GM18511 (cell line): ENCODE measurements at regions not wholly inside any gene's neighbourhood (a gene's known extent, or its start where the extent isn't known, plus 50 kb on each side); places are given as distances from the start of the nearest gene placed in this dataset.

Experiments
- ATAC-seq: cut with Tn5 transposase; IDR thresholded peaks from one replicate; pipeline ENCODE4 v1.9.1; 2021; ENCODE audit warnings: mild to moderate bottlenecking, moderate library complexity; ENCODE audit not compliant: unreplicated experiment

DNA sequence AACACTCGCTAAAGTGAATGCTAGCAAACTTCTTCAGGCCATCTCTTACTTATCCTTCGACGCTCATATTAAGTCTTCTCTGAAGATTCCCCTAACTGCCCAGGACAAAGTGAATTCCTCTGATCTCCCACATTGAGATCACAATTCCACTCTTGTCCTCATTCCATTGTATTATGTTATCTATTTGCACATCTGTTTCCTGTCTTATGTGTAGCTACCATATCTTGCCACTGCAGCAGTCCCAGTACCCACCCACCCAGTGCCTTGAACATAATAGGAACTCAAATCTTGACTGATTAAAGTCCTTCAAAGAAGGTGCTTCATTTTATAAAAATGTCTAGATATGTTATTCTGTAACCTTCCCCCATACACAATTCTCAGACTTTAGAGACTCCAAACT is 702.3 kb downstream of the DIAPH3 start:
- ATAC-seq: no peak

DNA sequence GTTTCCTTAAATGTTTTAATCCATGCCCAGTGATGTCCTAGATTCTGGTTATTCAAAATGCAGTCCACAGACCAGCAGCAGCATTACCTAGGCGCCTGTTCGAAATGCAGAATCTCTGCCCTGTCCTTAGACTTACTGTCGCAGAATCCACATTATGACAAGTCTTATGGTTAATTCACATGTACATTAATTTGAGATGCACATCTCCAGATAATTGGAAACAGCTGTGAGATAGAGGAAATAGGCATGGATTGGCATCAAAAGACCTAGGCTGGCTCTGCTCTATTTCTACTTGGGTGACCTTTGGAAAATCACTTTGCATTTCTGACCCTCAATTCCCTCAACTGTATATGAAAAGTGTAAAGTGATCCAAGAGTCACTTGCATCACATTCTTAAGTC is 700.7 kb downstream of the DIAPH3 start:
- no peak for ATAC-seq

DNA sequence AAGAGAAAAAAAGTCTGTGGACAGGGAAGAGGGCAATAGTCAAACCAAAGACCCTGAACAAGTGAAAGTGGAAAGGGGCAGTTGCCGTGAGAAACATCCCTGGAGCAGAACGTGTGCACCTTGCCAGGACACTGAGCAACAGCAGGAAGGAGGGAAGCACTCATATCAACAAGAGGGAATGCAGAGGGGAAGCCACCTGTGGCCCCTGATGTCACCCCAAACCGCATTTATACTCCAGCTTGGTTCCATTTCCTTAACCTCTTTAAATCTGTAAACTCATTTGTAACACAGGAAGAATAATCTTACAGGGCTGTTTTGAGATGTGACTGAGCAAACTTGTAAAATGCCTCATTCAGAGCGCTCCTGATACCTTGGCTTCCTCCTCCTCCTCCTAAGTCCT is 698.8 kb downstream of the DIAPH3 start:
- ATAC-seq: no peak

DNA sequence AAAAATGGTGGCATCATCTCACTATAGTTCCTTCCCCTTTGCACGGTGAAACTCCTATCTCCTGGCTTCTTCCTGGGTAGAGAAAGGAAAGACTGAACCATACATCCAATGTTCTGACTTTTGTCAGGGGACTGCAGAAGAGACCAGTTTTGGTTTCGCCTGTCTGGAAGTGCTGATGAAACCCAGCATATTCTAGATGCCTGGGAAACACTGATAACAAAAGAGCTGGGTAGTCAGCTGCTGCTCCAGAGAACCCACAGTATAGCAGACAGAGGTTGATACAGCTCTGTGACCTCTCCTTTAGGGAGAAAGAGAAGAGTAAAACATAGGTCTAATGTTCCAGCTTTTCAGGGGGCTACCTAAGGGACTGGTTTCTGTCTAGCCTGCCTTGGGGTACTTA is 695.3 kb downstream of the DIAPH3 start:
- no peak for ATAC-seq

DNA sequence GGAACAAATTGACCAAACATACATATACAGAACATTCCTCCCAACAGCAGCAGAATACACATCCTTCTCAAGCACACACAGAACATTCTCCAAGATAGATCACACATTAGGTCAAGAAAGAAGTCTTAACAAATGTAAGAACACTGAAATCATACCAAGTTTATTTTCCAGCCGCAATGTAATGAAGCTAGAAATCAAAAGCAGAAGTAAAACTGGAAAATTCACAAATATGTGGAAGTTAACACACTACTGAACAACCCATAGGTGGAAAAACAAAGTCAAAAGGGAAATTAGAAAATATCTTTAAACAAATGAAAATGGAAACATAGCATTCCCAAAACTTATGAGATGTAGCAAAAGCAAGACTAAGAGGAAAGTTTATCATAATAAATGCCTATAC is 692.6 kb downstream of the DIAPH3 start:
- no peak for ATAC-seq

DNA sequence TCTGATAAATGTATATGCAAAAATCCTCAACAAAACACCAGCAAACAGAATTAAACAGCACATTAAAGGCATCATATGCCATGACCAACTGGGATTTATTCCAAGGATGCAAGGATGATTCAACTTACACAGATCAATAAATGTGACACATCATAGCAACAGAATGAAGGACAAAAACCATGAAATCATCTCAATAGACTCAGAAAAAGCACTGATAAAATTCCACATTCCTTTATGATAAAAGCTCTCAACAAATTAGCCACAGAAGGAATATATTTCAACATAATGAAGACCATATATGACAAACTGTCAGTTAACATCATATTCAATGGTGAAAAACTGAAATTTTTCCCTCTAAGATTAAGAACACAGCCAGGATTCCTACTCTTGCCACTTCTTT is 691.6 kb downstream of the DIAPH3 start:
- ATAC-seq: no peak

DNA sequence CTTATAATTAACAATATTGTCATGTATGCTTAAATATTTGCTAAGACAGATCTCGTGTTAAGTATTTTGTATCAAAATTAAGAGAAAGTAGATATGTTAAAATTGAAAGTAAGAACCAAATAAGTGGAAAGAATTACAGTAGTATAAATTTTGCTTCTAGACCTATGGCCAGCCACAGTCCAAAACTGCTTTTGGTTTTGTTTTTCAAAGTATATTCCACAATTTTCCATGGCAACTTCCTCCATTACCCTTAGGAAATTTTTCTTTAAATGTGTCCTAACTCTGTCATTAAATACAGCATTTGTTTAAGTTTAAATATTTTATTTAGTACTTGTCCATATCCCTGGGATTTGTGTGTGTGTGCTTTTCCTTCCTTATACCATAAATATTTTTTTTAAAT is 689.0 kb downstream of the DIAPH3 start:
- no peak for ATAC-seq

DNA sequence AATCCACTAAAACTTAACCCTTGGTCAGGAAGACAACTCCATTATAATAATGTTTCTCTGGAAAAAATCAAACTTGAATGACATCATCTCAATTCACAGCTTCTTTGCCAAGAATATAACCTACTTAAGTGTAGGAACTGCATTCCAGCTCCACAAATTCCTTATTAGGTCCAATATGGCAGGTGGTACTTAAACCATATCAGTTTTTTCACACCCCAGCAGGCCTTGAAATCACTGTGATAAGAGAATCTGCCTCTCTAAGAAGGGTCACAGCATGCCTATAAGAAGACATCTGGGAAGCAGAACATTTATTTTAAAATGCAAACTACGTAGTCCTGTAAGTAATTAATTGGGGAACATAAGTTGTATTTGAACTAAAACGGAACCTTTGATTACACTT is 687.8 kb downstream of the DIAPH3 start:
- ATAC-seq: no peak

DNA sequence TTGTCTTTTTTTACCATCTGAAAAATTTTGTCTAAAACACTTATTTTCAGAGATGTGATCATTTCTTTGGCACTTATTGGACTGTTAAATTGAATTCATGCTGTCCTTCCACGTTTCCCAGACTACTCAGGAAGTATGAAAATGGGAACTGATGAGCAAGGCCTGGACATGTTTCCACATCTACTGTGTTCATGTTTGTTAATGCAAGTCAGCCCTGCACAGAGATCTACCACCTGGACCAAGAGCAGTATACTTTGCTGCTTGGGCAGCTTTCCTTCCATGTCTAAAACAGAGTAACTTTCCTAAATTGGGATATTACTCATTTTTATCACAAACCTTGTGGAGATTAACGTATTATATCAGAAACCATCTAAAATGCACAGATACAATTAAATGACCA is 687.4 kb downstream of the DIAPH3 start:
- ATAC-seq: no peak

DNA sequence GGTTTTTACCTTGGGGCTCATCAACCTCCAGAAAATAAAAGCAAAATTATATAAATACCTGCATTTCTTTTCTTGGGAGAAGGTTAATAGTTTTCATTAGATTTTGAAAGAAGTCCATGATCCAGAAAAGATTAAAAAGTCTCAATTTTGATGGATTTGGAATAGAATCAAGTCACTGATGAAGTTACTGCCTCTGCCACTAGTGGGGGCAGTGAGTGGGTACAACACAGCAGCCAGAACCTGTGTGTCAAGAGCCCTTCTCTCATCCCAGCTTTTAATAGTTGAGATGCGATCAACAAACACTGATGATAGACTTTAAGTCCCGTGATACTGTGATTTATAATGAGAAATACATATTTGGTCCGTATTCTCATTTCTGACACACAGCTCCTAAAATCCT is 686.7 kb downstream of the DIAPH3 start:
- ATAC-seq: no peak

DNA sequence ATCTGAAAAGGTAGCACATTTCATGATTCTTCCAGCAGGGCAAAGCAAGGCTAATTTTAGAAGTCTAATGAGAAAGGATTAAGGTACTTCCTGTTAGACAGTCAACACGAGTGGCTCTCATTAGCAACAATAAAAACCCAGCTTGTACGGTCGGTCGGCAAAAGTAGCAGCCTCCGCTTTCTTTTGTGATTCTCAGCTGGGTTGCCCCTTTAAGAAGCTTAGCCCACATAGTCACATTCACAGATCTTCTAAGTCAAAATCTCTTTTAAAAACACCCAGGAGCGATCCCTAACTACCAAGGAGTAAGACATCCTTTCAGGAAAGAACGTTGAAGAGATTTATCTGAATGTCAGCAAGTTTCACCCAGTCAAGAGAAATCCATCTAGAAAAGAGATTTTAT is 684.8 kb downstream of the DIAPH3 start:
- no peak for ATAC-seq

DNA sequence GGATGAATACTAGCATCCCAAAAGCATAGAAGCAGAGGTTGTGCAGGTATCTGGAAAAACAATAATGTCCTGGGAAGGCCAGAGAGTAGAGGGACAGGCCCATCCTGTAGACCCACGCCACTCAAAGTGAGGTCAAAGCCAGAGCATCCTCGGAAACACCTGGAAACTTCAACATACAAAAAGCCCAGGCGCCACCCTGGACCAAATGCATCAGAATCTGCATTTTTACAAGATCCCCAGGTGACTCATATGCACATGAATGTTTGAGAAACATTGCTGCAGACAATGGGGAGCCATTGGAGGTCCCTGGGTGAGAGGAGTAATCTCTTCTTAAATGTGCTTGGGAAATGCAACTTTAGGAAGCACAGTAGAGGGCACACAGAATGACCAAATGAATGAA is 684.1 kb downstream of the DIAPH3 start:
- no peak for ATAC-seq

DNA sequence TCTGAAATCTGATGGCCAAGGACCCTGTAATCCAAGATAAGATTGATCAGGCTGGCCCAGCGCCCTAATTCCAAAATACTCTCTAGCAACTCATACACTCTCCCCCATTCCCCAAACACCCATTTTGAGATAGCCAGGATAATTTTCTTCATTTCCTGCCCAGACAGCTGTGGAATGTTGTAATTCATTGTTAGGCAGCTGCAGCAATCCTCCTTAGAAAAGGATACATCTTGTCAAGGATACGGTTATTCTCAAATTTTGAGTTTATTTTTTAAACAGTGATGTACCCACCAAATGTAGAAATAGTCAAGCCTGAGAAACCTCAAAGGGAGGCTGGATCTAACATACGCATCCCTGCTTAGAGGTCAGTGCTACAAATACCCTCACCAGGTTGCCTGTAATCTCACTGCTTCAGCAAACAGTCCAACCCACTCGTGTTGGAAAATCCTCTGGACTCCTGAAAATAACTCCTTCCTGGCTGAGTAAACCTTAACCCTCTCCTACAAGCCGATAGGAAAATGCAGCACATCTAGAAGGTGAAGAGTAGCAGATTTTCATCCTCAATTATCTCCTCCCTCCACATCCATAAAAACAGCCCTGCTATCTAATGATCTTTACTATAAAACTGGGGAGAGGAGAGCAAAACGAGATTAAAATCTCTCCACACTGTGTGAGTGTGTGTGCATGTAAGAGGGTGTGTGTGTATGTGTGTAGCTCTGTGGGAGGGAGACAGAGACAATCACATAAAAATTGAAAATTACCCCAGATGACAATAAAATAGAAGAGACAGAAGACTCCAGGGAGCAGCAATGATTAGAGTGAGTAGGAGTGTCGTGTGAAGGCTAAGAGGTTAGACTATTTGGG is 683.1 kb downstream of the DIAPH3 start:
- ATAC-seq: no peak

DNA sequence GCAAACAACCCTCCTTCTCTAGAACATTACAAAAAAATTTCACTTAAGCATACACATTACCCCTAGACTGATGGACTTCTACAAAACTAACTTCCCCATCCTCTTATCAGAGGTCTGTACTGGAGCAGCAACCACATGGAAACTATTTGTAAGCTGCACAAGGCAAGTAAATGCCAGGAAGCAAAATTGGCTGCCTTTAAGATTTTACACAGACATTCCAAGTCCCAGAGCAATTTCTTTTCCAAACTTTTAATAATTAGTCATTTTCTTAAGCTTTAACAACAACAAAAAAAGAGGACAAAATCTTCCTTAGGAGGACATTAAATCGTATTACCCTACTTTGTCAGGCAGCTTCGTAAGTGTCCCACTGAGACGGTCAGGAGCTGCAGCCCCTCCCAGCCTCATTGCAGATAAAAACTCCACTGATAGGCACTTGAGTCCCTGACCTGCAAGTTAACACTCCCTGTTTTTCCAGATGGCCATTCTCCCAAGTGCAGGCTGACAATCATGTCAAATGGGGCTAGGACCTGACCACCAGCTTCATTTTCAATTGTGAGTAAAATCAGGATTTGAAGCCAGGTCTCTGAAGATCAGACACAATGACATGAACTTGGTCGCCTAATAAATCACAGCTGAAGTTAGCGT is 680.1 kb downstream of the DIAPH3 start:
- ATAC-seq: no peak

DNA sequence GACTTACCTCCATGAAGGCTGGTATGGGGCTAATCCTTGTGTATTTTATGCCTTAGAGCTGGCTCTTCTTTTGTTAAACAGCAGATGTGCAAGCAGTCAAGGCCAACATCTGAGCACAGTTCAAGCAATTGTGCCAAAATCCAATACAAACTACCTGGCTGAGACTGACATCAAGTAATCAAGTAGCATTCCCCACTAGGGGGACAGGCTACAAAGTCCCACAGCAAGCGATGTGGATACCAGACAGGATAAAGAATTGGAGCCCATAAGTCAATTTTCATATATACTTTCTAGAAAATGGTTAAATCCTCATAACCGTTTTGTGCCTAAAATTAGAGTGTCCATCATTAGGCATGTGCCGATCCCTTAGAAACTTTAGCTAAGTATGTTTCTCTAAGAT is 675.8 kb downstream of the DIAPH3 start:
- no peak for ATAC-seq

DNA sequence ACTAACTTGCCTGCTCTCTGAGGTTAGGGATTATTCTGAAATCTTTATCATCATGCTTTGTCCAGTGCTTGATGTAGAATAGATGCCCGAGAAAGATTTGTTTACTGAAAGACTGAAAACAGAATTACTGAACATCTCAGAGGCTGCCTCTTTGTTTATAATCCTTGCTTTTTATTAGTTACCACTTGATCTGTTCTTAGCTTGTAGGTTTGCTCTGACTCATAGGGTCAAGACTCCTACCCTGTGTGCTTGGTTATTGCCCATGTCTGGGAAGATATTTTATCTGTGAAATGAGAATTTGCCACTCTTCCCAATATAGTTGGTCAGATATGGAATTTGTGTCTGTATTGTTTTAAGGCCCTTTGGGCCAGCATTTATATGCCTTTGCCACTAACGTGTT is 675.3 kb downstream of the DIAPH3 start:
- no peak for ATAC-seq

DNA sequence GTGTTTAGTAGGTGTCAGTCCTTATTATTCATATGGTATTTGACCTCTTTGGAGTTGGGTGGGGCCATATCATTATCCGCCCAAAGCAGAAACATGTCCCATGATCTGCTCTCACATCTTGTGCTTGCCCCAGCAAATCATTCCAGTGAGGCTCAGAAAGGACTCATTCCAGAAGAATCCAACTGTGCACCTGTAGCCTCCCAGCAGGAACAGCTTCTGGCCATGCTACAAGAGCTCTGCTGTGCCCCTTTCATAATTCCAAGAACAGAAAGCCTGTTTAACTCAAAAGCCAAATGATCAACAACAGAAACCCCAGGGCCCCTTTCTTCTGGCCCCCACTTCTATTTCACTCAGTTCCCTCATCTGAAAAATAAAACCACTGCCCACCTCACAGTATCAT is 673.1 kb downstream of the DIAPH3 start:
- no peak for ATAC-seq

DNA sequence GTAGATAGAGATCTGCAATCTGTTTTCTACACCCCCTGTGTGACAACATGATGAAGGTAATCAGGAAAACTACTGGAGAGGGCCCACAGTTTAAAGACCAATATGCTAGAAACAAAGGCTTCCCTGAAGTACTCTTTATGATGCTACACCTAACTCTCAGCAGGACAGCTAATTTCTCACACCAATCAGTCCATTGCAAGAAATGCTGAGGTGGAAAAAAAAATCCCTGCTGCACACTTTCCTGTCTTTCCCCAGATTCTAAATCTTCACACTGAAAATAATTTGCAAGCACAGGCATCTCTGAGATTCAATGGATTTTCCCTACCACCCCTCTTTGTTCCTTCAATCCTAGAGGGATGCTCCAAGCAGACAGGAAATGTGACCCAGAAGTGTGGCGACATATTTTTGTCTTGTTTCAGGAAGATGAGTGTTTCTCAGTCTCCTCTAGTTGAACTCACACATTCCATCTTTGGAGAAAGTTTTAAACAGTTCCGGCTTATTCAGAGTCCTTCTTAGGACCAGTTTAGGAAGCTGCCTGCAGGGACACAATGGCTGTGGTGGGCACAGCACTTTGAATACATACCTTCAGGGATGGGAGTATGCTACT is 671.6 kb downstream of the DIAPH3 start:
- ATAC-seq: no peak

DNA sequence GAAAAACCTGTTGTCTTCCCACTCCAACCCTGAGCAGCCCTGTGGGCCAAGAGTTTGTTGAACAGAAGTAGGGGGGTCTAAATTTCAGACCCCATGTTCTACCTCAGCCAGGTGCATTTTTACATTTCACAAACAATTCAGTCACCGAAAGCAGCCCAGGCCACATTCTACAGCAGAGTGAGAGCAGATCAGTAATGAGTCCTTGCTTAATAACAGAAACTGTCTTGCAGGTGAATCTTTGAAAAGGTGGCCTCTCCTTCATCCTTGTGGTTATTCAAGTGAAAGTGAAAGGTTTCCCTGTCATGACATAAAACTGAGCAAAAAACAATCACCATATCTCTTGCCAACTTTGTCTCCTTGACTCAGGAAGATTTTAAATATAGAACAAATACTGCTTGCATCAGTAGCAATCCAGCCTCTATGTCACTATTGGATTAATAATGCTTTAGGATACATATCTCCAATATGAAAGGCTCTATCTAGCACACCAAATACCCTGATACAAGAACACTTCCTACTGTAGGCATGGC is 670.2 kb downstream of the DIAPH3 start:
- no peak for ATAC-seq

DNA sequence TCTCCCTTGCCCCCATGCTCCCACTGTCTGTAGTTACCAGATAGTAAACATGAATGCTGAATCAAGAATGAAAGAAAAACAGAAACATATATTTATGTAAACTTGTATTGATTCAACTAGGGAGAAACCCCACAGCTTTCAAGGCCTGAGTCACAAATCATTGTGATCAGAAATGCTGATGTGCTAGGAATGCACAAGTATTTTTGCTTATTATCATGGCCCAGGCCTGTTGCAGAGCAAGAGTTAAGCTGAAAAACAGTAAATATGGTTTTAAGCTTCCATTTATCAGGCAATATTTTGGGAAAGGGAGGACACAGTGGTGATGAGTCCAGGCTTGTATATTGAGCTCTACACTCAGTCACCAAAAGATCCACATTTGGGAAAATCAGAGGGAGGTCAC is 669.6 kb downstream of the DIAPH3 start:
- ATAC-seq: no peak

DNA sequence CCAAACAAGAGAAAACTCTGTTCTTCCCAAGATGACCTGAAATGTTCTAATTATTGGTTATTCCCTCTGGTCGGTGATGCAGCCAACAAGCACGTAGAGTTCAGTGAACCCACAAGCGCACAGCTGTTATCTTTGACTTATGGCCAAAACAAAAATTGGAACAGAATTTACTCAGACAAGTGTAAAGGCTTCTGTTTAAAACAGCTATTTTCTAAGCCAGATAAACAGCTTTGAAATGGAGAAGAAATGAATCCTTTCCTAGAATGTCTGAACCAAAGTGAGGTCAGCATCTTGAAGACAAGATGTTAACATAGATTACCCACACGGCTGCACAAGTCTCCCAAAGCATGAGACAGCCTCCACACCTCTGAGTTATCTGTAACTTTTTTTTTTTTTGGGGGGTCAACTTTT is 669.2 kb downstream of the DIAPH3 start:
- ATAC-seq: no peak

DNA sequence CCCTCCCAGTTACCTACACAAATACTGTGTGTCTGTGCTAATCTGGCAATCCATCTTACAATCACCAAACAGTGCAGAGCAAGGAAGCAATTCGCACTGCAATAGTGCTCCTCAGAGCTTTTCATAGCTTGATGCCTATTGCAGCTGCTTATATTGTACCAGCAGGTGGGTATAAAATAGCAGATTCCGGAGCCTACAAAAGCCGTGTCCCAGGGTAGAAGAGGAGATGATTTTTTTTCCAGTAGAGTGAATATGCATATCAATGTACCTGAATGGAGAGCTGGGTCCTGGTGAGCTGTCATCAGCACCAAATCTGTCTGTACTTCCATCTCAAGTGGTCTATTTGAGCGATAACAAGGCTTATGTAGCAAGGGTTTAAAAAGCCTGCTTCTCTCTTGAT is 668.4 kb downstream of the DIAPH3 start:
- ATAC-seq: no peak
